Right atrium auricular region (tissue), 2 donors: ENCODE measurements at regions not wholly inside any gene's neighbourhood (a gene's known extent, or its start where the extent isn't known, plus 50 kb on each side); places are given as distances from the start of the nearest gene placed in this dataset.

Experiments used
- DNase-seq: peaks from one replicate; pipeline ENCODE4 v3.0.0-alpha.2; 2019; ENCODE audit warnings: low spot score
- H3K27ac ChIP-seq, 2 donors: fragments of 200-600 bp; sonication (generic); 1 replicate in 1 of 2; 2 replicates in 1 of 2; pipeline ENCODE4 v1.5.1; 2016 to 2019
- H3K27me3 ChIP-seq, 2 donors: fragments of 200-600 bp; sonication (generic); one replicate each; pipeline versions ENCODE4 v1.5.1 to v1.6.0; 2017 to 2019
- H3K36me3 ChIP-seq: fragments of 200-600 bp; sonication (generic); one replicate; pipeline ENCODE4 v1.5.1; 2016
- H3K4me1 ChIP-seq, 2 donors: fragments of 200-600 bp; sonication (generic); one replicate each; pipeline versions ENCODE4 v1.5.1 to v1.6.0; 2017 to 2019
- H3K4me3 ChIP-seq, 2 donors: fragments of 200-600 bp; sonication (generic); 1 replicate in 1 of 2; 2 replicates in 1 of 2; pipeline ENCODE4 v1.5.1; 2017 to 2019; ENCODE audit warnings: mild to moderate bottlenecking in 1 of 2, moderate library complexity in 1 of 2
- H3K9me3 ChIP-seq, 2 donors: fragments of 200-600 bp; sonication (generic); one replicate each; pipeline ENCODE4 v1.5.1; 2019
- TF ChIP-seq, protein P1 (sequence below), 2 donors: fragments of 200-600 bp; sonication (generic); IDR thresholded peaks; one replicate each; pipeline ENCODE4 v1.5.1; 2019; ENCODE audit warnings: antibody characterized with exemption in 2 of 2

GRCh38 chr3:105938806-105939205 lies 70.0 kb upstream of the CBLB start:
- TF ChIP-seq, protein P1, sequence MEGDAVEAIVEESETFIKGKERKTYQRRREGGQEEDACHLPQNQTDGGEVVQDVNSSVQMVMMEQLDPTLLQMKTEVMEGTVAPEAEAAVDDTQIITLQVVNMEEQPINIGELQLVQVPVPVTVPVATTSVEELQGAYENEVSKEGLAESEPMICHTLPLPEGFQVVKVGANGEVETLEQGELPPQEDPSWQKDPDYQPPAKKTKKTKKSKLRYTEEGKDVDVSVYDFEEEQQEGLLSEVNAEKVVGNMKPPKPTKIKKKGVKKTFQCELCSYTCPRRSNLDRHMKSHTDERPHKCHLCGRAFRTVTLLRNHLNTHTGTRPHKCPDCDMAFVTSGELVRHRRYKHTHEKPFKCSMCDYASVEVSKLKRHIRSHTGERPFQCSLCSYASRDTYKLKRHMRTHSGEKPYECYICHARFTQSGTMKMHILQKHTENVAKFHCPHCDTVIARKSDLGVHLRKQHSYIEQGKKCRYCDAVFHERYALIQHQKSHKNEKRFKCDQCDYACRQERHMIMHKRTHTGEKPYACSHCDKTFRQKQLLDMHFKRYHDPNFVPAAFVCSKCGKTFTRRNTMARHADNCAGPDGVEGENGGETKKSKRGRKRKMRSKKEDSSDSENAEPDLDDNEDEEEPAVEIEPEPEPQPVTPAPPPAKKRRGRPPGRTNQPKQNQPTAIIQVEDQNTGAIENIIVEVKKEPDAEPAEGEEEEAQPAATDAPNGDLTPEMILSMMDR (IDR thresholded peaks at IDR 0.05) = no peak
- Histone ChIP-seq H3K4me3 (no peak overlapping the region), H3K36me3 (no peaks in the 10 kb centered on the region), H3K4me1 (peaks cover 0 to 12% of the 10 kb centered on the region in 2 donors), H3K27me3 (no peaks in the 10 kb centered on the region), H3K27ac (no peak overlapping the region), H3K9me3 (no peaks in the 10 kb centered on the region)
- DNase-seq = no peak

DNA sequence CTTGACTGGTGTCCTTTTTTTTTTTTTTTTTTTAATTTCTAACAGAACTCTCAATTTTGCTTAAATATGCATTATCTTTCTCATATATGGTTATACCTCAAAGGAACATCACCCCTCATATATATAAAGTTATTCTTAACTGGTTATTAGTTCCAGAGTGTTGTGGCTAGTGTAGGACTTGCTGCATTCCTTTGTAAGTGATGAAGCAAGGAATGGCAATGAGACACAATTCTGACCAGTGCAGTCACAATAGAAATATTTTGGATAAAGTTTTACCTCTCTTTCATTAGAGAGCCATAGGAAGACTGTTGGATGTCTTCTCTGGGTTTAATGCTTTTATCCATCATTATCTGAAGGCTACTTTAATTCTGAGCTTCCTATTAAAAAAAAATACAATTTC lies 75.5 kb upstream of the CBLB start:
- no peak for DNase-seq
- H3K27ac ChIP-seq = no peak overlapping the region
- no peaks in the 10 kb centered on the region for H3K27me3 ChIP-seq
- TF ChIP-seq, protein P1 (IDR thresholded peaks at IDR 0.05) = no peak
- no peak overlapping the region for H3K4me3 ChIP-seq
- H3K9me3 ChIP-seq = no peaks in the 10 kb centered on the region
- no peaks in the 10 kb centered on the region for H3K36me3 ChIP-seq
- no peaks in the 10 kb centered on the region for H3K4me1 ChIP-seq

- Histone ChIP-seq H3K36me3 (no peaks in the 10 kb centered on the region), H3K27me3 (no peaks in the 10 kb centered on the region), H3K4me3 (no peak overlapping the region), H3K9me3 (no peaks in the 10 kb centered on the region), H3K4me1 (no peaks in the 10 kb centered on the region), H3K27ac (no peak overlapping the region)
- DNase-seq = no peak
- TF ChIP-seq, protein P1 (IDR thresholded peaks at IDR 0.05) = no peak
Observed at GRCh38 chr3:105944721-105945120, 75.9 kb upstream of the CBLB start.

DNA sequence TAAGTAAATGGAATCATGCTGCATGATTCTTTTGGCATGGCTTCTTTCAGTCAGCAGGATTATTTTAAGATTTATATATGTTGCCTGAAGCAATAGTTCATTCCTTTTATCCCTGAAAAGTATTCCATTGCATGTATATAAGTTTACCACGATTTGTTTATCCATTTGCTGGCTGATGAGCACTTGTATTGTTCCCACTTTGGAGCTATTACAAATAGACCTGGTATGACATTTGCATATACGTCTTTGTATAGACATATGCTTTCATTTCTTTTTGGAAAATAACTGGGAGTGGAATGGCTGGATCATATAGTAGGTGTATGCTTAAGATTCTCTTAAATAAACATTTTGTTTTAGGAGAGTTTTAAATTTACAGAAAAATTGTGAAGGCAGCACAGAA lies 79.3 kb upstream of the CBLB start:
- DNase-seq = no peak
- H3K27me3 ChIP-seq = no peaks in the 10 kb centered on the region
- H3K27ac ChIP-seq = no peak overlapping the region
- no peak overlapping the region for H3K4me3 ChIP-seq
- no peaks in the 10 kb centered on the region for H3K36me3 ChIP-seq
- TF ChIP-seq, protein P1 (IDR thresholded peaks at IDR 0.05) = no peak
- peaks cover 0 to 6% of the 10 kb centered on the region in 2 donors for H3K4me1 ChIP-seq
- no peaks in the 10 kb centered on the region for H3K9me3 ChIP-seq

DNA sequence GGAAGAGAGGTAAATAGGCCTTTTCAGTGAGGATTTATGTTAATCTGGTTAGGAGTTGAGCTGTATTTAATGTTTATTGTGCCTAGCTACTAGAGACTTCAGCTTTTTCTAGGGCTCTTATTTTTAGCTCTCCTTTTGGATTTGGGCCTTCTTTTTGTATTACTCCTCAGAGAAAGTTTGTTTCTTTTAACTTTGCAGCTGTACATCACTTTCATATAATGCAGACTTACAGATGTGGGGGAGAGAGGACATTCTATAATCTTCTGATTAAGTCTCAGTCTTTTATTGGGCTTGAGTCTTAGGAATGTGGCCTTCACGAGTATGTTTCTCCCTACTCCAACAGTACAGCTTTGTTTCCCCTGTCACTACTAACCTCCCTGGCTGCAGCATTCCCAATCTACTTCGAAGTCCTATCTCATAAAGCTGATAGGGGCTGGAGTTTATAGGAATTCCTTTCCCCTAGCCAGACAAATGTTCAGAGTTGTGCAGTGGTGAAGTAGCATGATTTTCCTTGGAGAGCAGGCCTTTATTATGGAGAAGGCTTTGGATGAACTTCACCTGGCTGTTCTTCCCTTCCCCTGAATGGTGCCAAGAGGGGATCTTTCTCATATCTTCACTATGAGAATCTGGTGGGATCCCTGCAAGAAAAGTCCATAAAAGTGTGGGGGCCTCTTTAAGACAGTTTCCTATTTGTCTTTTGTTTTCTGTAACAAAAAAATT lies 82.2 kb upstream of the CBLB start:
- TF ChIP-seq, protein P1 (IDR thresholded peaks at IDR 0.05) = no peak
- Histone ChIP-seq H3K9me3 (no peaks in the 10 kb centered on the region), H3K27me3 (no peaks in the 10 kb centered on the region), H3K27ac (peak overlapping the region in 1 of 2 donors; percentile 26), H3K4me1 (peaks cover 0 to 6% of the 10 kb centered on the region in 2 donors), H3K4me3 (no peak overlapping the region), H3K36me3 (no peaks in the 10 kb centered on the region)
- no peak for DNase-seq

GRCh38 chr3:105953831-105954230 lies 85.0 kb upstream of the CBLB start:
- no peaks in the 10 kb centered on the region for H3K9me3 ChIP-seq
- no peak for DNase-seq
- H3K4me1 ChIP-seq = peaks cover 0 to 6% of the 10 kb centered on the region in 2 donors
- H3K27me3 ChIP-seq = no peaks in the 10 kb centered on the region
- no peak overlapping the region for H3K4me3 ChIP-seq
- no peak overlapping the region for H3K27ac ChIP-seq
- TF ChIP-seq, protein P1 (IDR thresholded peaks at IDR 0.05) = no peak
- no peaks in the 10 kb centered on the region for H3K36me3 ChIP-seq
